Inflammatory macrophage (primary cell): ENCODE measurements at regions not wholly inside any gene's neighbourhood (a gene's known extent, or its start where the extent isn't known, plus 50 kb on each side); places are given as distances from the start of the nearest gene placed in this dataset.
"Not testable (repeated sequence)": the region's sequence is repeated elsewhere in the genome, so short reads cannot be mapped to it uniquely, and the experiment has no call there.

ENCODE experiments used
- DNase-seq, 2 donors: peaks; one replicate each; pipeline ENCODE4 v3.0.0-alpha.2; 2020 to 2022

DNA sequence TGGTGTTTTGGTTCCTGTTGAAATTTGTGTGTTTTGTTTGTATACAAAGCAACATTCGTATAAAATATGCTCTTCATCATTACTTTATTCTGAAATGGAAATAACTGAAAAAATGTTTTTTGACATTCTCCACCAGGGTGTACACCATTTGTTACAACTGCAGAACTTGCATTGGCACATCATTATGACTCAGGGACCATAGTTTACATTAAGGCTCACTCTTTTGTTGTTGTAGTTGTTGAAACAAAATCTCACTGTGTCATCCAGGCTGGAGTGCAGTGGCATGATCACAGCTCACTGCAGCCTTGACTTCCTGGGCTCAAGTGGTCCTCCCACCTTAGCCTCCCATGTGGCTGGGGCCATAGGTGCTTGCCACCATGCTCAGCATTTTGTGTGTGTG, 676.6 kb downstream of the TDRD15 start:
- no peak for DNase-seq

DNA sequence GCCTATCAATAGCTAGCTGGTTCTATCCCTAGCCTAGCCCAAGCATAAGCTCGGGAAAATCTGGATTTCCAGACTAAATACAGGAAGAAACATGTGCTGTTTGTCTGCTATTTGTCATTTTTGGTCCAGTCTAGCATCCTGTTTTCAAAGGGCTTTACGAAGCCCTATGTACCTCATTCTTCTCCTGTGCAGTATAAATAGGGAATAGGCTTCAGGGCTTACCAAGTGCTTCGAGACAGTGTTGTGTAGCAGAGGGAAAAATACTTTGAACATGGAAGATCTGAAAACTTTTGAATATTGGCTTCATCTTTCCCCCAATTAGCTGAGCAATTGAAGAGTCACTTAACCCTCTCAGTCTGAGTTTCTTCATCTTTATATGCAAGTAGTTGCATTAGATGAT, 679.8 kb downstream of the TDRD15 start:
- DNase-seq: no peak

DNA sequence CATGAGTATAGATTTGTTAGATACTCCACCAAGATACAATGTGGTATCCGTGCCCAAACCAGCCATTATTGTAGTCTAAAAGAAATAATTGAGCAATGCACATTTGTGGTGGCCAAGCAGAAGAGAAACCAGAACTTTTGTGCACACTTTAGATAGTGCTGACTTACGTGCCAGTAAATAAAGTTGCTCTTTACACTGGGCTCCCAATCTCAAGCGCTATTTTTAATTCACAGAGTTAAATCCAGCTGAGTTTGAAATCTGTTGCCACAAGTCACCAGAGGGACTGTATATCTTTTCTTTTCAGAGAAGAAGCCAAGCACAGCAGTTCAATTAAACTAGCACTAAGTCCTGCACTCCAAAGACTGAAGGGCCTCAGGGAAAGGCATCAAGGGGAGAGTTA, 680.4 kb downstream of the TDRD15 start:
- no peak for DNase-seq

DNA sequence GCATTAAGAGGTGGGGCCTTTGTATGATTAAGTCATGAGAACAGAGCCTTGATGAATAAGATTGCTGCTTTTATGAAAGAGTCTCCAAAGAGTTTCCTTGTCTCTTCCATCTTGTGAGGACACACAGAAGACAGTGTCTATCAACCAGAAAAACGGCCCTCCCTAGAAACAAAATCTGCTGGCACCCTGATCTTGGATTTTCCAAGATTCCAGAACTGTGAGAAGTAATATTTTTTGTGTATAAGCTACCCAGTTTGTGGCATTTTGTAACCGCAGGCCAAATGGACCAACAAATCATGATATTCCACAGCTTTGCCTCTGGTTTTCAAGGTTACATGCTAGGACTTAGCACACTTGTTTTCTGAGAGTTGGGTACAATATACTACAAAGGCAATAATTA, 687.8 kb downstream of the TDRD15 start:
- no peak for DNase-seq

DNA sequence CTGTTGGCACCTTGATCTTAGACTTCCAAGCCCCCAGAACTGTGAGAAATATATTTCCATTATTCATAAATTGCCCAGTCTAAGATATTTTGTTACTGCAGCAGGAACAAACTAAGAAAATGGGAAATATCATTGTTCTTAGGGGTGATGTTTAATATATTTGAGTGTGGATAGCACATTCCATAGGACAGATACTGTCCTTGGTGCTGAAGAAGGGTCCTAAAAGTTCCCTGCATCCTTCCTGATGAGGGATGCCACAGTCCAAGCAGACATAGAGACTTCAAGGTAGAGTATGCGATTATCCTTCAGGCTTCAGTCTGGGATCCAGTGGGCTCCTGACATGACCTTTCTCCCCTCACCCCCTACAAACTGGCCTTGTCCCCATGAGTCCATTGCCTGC, 689.0 kb downstream of the TDRD15 start:
- no peak for DNase-seq

DNA sequence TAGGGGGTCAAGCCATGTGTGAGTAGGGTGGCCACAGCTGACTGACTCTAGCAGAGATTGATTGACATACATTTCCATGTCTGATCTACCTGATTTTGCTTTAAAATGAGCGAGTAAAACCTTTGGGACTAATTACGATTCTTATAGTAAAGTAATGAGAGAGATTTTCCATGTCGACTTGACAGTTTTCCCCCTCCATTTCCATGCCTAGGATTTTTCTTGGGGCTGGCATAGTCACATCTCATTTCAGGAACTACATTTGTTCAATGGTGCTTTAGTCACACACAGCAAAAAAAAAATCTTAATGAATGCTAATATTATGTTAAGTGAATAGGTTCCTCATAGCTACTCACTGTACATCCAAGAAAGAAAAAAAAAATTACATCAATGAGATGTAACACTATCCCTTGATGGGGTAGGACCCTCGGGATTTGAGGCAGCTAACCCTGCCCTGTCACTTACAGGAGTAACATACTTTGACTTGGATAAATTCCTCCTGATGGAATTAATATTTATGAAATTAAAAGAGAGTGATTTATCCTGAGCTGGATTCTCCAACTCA, 690.9 kb downstream of the TDRD15 start:
- no peak for DNase-seq

DNA sequence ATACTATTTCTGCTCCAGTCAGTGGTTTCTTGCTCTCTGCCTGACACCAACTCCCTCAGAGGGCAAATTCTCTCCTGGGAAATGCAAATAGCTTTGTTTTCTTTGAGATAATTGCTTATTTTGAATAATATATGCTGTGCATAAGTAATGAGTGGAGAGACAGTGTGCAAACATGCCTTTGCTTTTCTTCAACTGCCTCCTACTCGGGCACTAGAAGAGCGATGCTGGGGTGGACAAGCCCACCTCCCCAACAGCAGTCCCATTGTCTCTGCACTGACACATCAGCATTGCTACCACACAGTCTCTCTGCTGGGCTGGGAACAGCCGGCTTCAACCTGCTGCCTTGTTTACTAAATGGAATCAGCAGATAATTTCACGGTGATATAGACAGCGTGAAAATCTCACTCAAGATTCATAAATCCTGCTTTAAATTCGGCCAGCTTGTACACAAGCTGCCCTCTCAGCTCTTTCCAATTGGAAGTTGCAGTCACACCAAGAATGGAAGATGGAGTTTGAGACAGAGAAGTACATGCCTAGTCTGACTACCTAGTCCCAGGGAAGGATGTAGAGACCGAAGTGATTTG, 694.5 kb downstream of the TDRD15 start:
- DNase-seq: no peak

DNA sequence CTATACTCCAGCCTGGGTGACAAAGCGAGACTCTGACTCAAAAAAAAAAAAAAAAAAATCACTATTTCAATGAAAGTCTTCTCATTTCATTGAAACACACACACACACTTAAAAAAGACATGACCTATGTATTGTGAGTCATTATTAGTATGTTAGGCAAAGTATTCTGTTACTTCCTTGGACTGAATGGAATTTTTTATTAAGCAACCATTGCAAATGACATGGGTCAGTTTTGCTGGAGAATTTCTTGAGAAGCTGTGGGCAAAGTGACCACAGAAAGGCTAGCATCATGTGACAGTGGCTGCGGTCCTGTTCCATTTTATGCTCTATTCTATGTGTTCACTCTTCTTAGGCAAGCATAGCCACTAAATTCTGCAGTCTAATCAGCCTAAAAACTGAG, 695.7 kb downstream of the TDRD15 start:
- no peak for DNase-seq

DNA sequence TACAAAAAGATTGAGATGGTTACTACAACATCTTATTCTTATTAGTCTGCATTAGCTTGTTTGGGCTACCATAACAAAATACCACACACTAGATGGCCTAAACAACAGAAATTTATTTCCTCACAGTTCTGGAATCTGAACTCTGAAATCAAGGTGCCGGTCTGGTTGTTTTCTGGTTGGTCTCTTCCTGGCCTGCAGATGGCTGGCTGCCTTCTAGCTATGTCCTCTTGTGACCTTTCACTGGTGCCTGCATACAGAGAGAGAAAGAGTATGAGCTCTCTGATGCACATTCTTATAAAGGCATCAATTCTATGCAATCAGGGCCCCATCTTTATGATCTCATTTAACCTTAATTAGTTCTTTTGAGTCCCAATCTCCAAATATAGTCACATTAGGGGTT, 696.5 kb downstream of the TDRD15 start:
- DNase-seq: no peak

DNA sequence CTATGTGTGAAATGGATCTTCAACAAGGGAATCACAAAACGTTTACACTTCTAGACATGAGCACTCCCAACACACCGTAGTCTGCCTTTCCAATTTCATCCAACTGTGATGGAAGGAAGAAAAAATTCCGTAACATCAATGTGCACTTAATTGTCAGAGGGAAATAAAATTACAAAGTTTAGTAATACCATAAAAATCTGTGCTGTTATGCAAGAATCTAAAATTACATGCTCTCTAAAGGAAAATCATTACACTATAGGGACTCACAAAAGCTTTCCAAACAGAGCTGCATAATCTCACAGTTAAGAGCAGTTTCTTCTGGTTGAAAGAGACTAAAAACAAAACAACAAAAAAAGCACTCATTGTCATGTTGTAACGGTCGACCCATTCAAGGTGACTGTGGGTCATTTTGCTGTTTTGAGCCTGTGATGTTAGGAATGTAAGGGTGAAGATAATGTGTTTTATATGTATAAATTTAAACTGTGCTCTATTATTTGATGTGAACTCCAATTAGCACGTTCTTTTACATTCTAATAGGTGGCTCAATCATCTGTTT, 698.0 kb downstream of the TDRD15 start:
- no peak for DNase-seq

DNA sequence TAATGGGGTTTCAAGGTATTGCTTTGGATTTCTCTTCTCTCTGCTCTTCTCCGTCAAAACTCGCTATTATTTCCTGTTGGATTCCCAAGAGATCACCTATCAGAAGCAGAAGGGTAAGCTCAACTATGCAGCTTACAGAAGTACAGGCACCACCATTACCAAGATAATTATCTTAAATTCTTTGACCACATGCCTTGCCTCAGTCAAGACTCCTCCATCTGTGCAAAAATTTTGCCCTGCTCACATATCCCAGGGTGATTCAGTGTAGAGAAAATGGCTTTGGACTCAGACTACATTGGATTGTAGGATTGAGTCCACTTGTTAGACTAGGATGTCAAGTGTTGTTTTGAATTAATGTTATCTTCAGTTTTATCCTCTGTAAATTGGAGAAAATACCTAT, 698.7 kb downstream of the TDRD15 start:
- DNase-seq: no peak

DNA sequence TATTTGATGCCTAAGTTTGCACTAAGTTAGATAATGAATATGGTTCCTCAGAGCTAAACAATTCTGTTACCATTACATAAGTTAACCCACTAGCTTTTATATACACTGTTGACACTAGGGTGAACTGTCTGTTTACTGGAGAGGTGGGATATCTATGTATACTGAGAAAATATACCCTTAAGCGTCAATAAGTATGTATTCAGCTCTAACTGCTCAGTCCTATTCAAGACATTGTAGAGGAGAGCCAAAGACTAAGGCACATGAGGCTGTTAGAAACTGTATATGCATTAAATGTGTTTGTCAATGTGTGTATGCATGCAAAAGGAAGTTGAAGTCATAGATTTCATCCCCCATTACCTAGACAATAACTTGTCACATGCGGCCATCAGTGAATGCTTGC, 710.0 kb downstream of the TDRD15 start:
- no peak for DNase-seq

DNA sequence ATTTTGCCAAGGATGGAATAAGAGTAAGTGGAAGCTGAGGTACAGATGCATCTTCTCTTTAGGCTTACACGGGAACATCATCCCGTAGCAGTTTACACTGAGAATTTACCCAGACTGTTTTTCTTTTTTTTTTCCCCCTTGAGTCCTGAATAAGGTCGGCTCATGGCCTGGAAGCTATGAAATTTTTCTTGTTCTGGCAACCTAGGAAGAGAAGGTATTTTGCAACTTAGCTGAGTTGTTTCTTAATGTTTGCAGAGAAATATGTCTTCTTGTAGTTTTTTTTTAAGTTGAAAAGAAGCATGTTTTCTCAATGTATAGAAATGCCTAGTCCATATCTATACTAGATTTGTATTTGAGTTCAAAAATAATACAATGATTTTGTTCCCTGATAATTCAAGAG, 712.5 kb downstream of the TDRD15 start:
- DNase-seq: no peak

DNA sequence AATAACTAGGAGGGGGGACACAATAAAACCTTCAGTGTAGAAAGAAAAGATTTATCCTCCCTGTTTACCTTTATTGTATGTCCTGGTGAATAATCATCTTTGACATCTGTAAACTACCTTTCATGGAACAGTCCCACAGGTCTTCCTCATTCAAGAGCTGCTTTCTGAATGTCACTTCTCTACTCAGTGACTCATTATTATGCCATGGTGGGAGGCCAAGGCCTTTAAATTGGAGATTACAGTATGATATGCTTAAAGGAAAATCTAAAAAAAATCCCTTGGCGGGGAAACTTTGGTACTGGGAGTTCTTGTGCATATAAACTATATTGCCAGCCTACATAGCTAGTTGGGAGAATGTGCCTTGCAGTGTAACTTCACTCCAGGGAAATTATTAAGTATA, 713.0 kb downstream of the TDRD15 start:
- no peak for DNase-seq

DNA sequence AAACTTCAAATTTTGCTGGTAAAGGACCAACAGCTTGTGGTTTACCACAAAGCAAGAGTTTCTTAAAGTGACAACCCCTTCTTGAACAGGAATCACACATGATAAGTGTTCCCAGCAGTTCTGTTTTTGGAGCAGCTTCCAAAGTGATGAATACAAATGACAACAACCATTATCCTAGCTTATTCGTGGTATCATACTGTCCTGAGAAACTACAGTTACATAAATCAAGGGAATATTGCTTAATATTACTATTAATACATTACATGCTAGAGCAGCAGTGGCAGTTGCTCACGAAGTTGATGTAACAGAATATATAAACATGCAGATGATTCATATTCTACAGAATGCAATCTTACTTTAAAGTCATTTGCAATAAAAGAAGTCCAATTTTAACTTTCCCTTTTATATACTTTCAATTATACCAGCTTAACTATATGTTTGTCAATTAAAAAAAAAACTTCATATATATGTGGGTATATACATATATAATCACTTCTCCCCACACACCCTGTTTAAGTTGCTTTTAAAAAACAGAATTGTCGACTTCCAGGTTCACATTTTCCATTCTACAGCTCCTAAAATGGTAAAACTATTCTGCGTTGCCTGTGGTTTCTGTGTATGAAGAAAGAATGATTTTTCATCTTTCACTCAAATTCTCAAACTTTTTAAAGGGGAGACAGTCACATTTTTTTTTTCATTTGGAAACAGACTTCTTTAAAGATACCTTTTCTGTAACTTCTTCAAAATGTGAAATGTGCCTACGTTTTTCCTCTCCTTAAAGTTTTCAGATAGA, 713.6 kb downstream of the TDRD15 start:
- DNase-seq: no peak

DNA sequence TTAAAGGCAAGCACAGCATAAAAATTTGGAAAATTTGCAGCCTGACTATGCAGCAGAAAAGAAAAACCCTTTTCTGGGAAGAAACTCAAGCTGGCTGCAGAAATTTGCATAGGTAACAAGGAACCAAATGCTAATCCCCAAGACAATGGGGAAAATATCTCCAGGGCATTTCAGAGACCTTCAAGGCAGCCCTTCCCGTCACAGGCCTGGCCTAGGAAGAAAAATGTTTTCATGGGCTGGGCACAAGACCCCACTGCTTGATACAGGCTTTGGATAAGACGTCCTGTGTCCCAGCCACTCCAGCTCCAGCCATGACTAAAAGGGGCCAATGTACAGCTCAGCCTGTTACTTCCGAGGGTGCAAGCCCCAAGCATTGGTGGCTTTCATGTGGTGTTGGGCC, 717.6 kb downstream of the TDRD15 start:
- DNase-seq: no peak

DNA sequence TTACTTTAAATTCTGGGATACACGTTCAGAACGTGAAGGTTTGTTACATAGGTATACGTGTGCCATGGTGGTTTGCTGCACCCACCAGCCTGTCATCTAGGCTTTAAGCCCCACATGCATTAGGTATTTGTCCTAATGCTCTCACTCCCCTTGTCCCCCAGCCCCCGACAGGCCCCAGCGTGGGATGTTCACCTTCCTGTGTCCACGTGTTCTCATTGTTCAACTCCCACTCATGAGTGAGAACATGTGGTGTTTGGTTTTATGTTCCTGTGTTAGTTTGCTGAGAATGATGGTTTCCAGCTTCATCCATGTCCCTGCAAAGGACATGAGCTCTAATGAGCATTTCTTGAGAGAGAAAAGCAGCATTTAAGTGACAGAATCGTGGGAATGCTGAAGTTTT, 726.6 kb downstream of the TDRD15 start:
- not testable (repeated sequence) for DNase-seq

DNA sequence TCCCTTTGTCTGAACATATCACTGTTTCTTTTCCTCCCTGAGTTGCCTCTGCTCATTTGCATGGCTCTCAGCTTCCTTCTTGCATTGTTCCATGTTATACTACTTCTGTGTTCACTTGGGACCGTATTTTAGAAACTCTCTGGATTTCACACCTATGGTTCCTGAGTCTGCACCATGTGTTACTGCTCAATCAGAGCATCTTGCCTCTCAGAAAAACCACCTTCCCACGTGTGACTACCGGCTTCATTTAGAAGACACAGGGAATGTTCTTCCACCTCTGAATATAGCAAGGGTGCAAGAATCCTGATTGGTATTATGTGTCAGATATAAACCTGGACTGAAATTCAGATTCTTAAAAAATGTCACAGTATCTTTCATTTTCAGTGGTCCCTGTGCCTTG, 731.2 kb downstream of the TDRD15 start:
- DNase-seq: no peak

DNA sequence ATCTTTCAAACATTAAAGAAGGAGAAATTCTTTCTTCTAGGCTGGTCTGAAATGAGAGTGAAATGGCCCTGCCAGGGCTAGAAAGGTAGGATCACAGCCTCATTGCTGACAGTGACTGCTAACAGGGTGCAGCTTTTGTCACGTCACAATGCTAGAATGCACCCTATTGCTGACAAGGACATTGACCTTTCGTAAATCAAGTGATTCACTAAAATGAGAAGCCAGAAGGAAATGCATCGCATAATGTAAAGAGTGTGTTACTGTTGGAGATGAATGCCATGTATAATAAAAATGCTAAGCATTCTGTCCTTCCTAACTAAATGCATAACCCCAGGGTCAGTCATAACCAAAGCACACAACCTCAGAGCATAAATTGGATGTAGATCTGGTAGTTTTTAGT, 732.9 kb downstream of the TDRD15 start:
- no peak for DNase-seq

DNA sequence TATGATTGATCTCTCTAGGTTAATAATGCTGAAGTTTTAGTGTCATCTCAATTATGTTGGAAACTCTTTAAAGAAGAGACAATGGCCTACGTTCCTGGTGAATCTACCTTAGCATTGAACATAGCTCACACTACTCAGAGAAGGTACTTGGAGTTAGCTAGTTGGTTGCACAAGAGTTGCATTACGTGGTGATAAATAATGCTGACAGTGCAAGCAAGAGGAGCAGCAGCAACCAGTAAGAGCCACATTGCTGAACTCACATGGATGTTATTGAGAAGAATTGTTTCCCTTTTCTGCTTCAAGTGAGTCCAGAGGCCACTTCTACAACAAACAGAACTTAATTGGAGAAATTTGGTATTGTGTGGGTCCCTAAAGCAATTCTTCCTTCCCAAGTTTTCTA, 737.1 kb downstream of the TDRD15 start:
- DNase-seq: no peak

DNA sequence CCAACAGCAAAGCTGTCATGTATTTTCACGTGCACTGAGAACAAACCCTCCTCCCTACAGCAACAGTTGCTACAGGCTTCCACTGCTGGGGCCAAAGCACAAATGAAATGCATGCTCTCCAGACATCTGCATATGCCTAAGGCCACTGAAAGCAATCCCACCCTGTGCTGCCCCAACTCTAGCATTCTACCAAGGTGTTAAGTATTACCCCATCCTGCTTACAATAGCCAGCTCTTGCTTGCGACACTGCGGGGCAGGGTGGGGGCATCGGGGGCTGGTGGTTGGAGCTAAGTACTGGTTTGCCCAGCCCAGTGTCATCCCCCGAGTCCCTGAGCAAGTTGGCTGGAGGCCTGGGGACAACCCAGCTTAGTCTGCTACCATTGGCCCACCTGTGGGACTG, 742.5 kb downstream of the TDRD15 start:
- no peak for DNase-seq

DNA sequence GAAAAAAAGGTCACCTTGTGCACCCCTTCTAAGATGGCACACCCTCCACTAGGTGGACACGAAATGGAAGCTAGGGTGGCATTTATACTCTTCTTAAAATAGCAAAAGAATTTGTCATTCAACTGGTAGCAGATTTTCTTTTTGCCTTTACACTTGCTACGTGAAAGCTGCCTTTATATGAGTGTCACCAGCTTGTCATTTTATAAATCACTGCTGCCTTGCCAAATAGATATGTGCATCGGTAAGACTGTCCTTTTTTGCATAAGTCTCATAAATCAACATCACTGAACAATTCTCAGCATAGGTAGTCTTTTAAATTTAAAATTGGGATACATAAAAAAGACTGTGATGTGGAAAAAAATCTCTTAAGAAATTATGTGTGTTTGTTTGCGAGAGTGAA, 764.1 kb downstream of the TDRD15 start:
- no peak for DNase-seq

DNA sequence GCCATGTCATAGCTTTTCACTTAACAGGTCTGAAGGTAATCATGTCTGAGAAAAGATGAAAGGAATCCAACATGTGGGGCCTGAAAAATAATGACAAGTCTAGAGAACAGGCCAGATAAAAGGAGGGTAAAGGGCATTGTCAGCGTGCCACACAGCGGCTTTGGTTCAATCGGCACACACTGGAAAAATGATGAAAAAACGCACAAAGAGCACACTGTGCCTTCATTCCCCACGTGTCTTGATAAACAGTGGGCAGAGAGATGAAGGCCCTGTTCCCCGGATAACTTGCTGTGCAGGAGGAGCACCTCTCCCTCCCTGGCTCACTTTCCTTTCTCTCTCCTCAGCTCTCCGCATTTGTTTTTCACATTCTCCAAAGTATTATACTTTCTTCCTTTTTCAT, 766.3 kb downstream of the TDRD15 start:
- no peak for DNase-seq

DNA sequence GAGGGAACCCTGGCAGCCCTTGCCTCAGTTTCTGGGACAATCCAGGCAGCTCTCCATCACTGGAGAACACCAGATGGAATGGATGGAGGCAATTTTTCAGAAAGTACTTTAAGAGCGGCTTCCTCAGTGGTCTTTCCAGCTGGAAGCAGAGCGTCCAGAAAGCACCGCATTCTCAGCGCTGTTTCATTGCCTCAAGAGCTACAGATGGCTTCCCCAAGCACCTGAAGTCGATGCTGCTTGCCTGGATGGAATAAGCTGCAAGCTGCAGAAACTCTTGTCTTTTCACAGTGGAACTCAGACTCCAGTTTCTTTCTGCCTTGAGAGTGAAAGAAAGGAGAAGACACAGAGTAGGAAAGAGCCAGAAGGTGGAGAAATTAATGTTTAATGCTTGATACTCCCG, 766.9 kb downstream of the TDRD15 start:
- no peak for DNase-seq
